DMS153 treated with DMSO at 0.1 percent for 48 hours (cell line): ENCODE measurements at regions not wholly inside any gene's neighbourhood (a gene's known extent, or its start where the extent isn't known, plus 50 kb on each side); places are given as distances from the start of the nearest gene placed in this dataset.
"Not testable (repeated sequence)": the region's sequence is repeated elsewhere in the genome, so short reads cannot be mapped to it uniquely, and the experiment has no call there.

Source experiments
- DNase-seq: peaks from one replicate; lab custom pipeline; 2025; ENCODE audit not compliant: unreplicated experiment; lab: John Stamatoyannopoulos, UW

DNA sequence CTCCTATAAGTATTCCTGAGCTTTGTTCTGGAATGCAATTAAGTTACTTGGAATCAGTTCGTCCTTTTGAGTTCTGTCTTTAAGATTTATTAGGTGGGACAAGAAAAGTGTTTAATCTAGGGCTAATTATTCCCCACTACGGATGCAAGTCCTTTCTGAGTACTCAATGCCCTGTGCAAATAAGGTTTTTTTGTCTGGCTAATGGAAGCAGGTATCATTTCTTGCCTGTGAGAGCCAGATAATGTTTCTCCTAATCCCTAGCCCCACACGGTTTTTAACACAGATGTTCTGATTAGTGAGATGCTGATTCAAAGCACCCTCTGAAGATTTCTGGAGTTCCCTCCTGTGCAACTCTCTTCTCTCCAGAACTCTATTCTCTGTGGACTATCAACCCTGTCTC is 296.6 kb upstream of the PRICKLE1 start:
- no peak for DNase-seq

DNA sequence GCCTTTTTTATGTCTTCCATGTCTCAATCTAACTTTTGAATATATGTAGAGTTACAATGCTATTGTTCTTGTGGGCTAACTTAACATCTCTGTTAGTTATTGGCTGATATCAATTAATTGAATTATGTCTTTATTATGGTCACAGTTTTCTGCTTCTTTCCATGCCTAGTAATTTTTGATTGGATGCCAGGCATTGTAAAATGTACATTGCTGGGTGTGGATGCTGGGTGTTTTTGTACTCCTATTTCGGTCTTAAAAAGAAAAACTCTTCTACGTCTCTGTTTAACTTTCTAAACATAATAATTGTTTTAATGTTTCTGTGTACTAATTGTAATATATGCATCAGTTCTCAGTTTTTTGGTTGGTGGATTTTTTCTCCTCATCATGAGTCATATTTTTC is 296.1 kb upstream of the PRICKLE1 start:
- DNase-seq: no peak

DNA sequence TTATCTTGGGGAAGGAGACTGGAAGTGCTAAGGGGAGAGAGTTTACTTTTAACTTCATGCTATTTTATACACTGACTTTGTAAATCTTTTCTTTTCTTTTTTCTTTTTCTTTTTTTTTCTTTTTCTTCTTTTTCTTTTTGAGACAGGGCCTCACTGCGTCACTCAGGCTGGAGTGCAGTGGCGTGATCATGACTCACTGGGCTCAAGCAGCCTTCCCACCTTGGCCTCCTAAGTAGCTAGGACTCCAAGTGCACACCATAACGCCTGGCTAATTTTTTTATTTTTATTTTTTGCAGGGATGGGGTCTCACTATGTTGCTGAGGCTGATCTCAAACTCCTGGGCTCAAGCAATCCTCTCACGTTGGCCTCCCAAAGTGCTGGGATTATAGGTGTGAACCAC is 294.6 kb upstream of the PRICKLE1 start:
- DNase-seq: no peak

- DNase-seq: no peak
These were observed 283.9 kb upstream of the PRICKLE1 start for GRCh38 chr12:42873401-42873800.

- DNase-seq: no peak
These were observed 282.3 kb upstream of the PRICKLE1 start for GRCh38 chr12:42871816-42872215.

GRCh38 chr12:42868291-42868690 is 278.7 kb upstream of the PRICKLE1 start:
- no peak for DNase-seq

- no peak for DNase-seq
These were observed 275.7 kb upstream of the PRICKLE1 start for GRCh38 chr12:42865282-42865681.

GRCh38 chr12:42862055-42862454 is 272.5 kb upstream of the PRICKLE1 start:
- DNase-seq: no peak

DNA sequence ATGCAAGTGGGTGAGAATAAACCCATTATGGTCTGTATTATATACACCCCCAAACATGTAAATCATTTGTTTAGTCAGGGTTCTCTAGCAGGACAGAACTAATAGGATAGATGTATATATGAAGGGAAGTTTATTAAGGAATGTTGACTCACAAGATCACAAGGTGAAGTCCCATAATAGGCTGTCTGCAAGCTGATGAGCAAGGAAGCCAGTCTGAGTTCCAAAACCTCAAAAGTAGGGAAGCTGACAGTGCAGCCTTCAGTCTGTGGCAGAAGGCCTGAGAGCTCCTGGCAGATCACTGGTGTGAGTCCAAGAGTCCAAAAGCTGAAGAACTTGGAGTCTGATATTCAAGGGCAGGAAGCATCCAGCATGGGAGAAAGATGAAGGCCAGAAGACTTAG is 270.8 kb upstream of the PRICKLE1 start:
- not testable (repeated sequence) for DNase-seq

DNA sequence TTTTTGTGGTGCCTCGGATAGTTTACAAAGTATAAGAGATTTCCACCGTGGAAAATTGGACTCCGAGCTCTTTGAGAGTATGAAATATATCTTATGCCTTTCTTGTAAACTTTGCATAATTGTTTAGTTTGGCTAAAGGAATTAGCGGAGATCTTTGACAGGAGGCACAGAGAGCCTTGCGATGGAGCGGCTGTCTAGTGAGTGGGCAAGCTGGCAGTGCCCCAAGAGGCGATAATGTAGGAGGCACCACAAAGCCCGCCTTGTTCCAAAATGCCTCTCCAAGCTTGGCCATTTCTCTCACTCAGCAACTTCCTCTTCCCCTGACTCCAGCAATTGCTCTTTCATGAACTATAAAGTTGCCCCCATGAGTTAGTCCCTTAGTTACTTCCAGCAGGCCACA is 270.1 kb upstream of the PRICKLE1 start:
- no peak for DNase-seq

DNA sequence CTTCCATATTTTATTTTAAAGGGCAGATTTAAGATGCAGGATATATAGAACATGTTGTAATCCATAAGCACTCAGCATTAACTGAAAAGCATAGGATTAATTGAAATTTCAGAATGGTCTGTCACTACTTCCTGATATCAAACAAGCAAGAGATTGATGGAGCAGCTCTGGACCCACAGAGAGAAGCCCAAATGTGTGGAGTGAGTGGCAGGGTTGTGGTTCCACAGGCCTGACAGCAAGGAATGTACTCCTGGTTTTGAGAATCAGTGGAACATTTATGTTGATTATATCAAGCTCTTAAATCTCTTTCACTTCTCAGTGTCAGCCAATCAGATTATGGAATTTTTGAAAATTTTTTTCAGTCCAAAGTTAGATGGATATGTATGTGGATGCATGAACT is 267.6 kb upstream of the PRICKLE1 start:
- no peak for DNase-seq

DNA sequence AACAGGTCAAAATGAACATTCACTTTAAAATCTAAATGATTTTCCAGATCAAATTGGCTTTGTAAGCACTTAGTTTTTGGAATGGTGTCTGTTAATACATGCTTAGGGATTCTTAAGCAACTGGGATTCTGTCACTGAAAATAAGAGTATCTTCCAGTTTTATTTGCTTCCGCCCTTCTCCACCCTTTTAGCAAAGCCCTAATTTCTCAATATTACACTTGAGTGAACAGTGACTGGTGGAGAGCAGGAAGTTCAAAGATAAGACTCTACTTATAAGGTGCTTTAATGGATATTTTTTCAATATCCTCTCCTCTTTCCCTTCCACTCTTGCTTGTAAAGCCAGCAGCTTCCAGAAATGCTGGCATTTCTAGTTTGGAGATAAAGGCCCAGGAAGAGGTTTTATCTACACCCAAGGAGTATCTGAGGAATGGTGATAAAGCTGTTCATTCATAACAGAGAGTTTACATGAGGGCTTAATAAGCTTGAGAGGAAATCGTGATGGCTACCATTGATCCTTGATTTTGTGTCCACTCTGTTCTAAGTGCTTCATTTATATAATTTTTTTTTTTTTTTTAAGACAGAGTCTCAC is 265.9 kb upstream of the PRICKLE1 start:
- no peak for DNase-seq

DNA sequence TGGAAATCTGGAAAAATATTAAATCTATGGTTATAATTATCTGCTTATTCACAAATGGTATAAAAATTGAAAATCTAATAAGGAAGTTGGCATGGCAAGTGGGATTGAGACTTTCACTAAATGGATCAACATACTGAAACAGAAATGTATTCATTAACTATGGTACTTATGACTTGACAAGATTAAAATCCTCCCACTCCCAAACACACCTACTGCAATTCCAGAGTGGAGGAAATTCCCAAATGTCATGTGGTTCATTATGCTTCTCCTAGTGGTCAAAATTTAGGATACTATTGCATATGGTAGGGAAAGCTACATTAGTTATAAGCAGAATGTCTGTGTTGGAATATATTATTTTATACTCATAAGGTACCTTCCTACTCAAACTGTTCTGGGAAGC is 265.3 kb upstream of the PRICKLE1 start:
- DNase-seq: no peak

DNA sequence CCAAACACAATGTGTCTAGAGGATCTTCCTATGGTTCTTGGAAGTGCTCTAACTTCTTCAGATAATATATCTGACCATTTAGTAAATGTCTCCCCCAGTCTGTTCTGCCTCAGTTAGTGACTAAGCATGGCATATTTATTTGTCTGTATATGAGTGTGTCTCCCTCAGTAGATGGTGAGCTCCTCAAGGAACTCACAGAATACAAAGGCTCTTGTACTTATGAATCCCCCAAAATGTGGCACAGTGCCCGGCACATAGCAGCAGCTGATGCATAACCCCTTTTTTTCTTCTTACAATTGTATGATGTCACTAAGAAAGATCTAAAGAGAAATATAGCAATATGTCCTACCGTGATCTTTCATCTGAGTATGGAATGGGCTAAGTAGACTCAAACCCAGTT is 264.7 kb upstream of the PRICKLE1 start:
- no peak for DNase-seq

- no peak for DNase-seq
These were observed 264.0 kb upstream of the PRICKLE1 start for GRCh38 chr12:42853370-42854140.

GRCh38 chr12:42846782-42847181 is 257.2 kb upstream of the PRICKLE1 start:
- no peak for DNase-seq

DNA sequence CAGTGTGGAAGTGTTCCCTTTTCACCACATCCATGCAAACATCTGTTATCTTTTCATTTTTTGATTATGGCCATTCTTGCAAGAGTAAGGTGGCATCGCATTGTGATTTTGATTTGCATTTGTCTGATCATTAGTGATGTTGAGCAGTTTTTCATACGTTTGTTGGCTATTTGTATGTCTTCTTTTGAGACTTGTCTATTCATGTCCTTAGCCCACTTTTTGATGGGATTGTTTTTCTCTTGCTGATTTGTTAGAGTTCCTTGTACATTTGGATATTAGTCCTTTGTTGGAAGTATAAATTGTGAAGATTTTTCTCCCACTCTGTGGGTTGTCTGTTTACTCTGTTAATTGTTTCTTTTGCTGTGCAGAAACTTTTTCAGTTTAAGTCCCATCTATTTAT is 244.5 kb upstream of the PRICKLE1 start:
- DNase-seq: no peak

DNA sequence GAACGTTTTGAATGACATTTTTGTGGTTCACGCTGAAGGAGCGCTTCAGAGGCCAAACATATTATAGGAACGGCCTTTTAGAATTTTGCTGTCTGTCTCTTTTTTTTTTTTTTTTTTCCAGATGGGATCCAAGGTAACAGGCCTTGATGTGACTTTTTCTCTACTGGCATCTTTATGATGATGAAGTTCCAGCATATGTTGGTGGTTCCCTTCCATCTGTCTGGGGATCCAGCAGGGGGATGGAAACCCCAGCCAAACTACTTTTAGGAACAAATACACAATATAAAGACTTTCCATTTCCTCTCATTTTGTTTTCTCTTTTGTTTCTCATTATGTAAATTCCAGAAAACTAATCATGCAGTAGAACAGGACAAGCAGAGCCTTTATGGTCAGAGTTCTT is 239.3 kb upstream of the PRICKLE1 start:
- DNase-seq: no peak

DNA sequence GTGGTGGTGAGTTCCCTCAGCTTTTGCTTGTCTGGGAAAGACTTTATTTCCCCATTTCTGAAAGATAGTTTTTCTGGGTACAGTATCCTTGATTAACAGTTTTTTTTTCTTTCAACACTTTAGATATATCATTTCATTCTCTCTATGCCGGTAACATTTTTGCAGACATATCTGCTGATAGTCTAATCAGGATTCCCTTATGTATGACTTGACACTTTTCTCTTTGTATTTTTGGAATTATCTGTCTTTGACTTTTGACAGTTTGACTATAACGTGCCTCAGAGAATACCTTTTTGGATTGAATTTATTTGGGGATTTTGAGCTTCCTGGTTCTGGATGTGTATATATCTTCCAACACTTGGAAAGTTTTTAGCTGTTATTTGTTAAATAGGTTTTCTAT is 234.8 kb upstream of the PRICKLE1 start:
- no peak for DNase-seq

DNA sequence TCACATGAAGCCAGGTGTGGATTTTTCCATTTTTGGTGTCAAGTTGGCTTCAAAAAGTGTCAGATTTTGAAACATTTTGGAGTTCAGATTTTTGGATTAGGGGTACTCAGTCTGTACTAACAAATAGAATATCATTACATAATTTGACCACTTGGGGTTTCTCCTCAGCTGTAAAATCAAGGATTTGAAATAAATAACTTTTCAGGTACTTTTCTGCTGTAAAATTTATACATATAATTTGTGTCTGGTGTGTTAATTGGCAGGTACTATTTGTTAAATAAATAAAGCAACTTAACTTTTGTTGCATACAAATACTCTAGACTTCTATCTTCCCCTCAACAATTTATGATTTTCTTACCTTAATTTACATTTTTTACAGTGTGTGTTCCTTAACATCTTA is 234.1 kb upstream of the PRICKLE1 start:
- DNase-seq: no peak

- no peak for DNase-seq
These were observed 230.3 kb upstream of the PRICKLE1 start for GRCh38 chr12:42819846-42820245.

- no peak for DNase-seq
These were observed 225.5 kb upstream of the PRICKLE1 start for GRCh38 chr12:42815068-42815467.

DNA sequence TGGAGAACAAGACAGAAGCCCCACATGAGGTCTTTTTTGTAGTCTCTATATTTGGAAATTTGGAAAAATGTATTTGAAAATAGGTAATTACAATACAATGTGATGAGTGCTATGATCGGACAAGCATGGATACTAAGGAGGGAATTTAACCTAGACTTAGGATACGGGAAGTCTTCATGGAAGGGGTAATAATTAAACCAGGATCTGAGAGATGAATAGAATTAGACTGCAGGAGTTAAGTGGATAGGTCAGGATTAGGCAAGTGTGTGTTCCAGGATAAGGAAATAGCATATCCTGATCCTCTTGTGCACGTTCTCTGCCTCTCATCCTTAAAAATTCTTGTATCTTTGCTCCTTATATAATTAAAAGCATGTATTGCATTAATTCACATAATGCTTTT is 223.3 kb upstream of the PRICKLE1 start:
- DNase-seq: no peak
